ENCODE measurements at regions not wholly inside any gene's neighbourhood (a gene's known extent, or its start where the extent isn't known, plus 50 kb on each side); places are given as distances from the start of the nearest gene placed in this dataset.
A peak's percentile ranks its signal among the peaks of the same experiment; 100 is the strongest.

- DNase-seq (ENCODE audit: low read depth): no peak
- TF ChIP-seq CTCF (IDR thresholded peaks at IDR 0.05; ENCODE audit: low read depth, low read length, missing control alignments): peak; percentile 11
- H3K4me3 ChIP-seq (ENCODE audit: low read depth, low read length): no peak overlapping the region
Observed at GRCh38 chr6:16819752-16820151, 58.5 kb upstream of the ATXN1 start.

GRCh38 chr6:16818992-16819626 is 57.8 kb upstream of the ATXN1 start:
- H3K4me3 ChIP-seq (ENCODE audit: low read depth, low read length): no peak overlapping the region
- DNase-seq (ENCODE audit: low read depth): no peak
- TF ChIP-seq CTCF (IDR thresholded peaks at IDR 0.05; ENCODE audit: low read depth, low read length, missing control alignments): no peak

GRCh38 chr6:16817594-16817993 is 56.3 kb upstream of the ATXN1 start:
- no peak overlapping the region for H3K4me3 ChIP-seq (ENCODE audit: low read depth, low read length)
- DNase-seq (ENCODE audit: low read depth): no peak
- TF ChIP-seq CTCF (IDR thresholded peaks at IDR 0.05; ENCODE audit: low read depth, low read length, missing control alignments): no peak

GRCh38 chr6:16816891-16817290 is 55.6 kb upstream of the ATXN1 start:
- DNase-seq (ENCODE audit: low read depth): no peak
- no peak overlapping the region for H3K4me3 ChIP-seq (ENCODE audit: low read depth, low read length)
- no peak for TF ChIP-seq CTCF (IDR thresholded peaks at IDR 0.05; ENCODE audit: low read depth, low read length, missing control alignments)

GRCh38 chr6:16812993-16813392 is 51.7 kb upstream of the ATXN1 start:
- H3K4me3 ChIP-seq (ENCODE audit: low read depth, low read length): no peak overlapping the region
- TF ChIP-seq CTCF (IDR thresholded peaks at IDR 0.05; ENCODE audit: low read depth, low read length, missing control alignments): no peak
- DNase-seq (ENCODE audit: low read depth): no peak

- H3K4me3 ChIP-seq (ENCODE audit: low read depth, low read length): no peak overlapping the region
- no peak for TF ChIP-seq CTCF (IDR thresholded peaks at IDR 0.05; ENCODE audit: low read depth, low read length, missing control alignments)
- DNase-seq (ENCODE audit: low read depth): no peak
Observed at GRCh38 chr6:16811277-16811979, 50.2 kb upstream of the ATXN1 start.

Measured in GM12864 (cell line).